GM10248 (cell line): ENCODE measurements at regions not wholly inside any gene's neighbourhood (a gene's known extent, or its start where the extent isn't known, plus 50 kb on each side); places are given as distances from the start of the nearest gene placed in this dataset.

Source experiments
- CTCF ChIA-PET: fragments of 300-600 bp; sonication (Branson Sonifier 250); formaldehyde crosslinking; extraction: SDS; loops from one replicate; lab custom pipeline; 2021; ENCODE audit warnings: antibody characterized with exemption; lab: Yijun Ruan, JAX
- POLR2A ChIA-PET: fragments of 350-650 bp; sonication (Branson Sonifier 250); formaldehyde crosslinking; extraction: SDS; loops from one replicate; lab custom pipeline; 2020; ENCODE audit warnings: antibody characterized with exemption; lab: Yijun Ruan, JAX
- DNase-seq: peaks from one replicate; pipeline ENCODE4 v3.0.0; 2012; ENCODE audit errors: extremely low spot score
- CTCF ChIP-seq: IDR thresholded peaks from 2 replicates; pipeline ENCODE4 v1.5.1; 2012; ENCODE audit warnings: mild to moderate bottlenecking, low read depth; ENCODE audit errors: extremely low read depth, missing control alignments, control extremely low read depth

DNA sequence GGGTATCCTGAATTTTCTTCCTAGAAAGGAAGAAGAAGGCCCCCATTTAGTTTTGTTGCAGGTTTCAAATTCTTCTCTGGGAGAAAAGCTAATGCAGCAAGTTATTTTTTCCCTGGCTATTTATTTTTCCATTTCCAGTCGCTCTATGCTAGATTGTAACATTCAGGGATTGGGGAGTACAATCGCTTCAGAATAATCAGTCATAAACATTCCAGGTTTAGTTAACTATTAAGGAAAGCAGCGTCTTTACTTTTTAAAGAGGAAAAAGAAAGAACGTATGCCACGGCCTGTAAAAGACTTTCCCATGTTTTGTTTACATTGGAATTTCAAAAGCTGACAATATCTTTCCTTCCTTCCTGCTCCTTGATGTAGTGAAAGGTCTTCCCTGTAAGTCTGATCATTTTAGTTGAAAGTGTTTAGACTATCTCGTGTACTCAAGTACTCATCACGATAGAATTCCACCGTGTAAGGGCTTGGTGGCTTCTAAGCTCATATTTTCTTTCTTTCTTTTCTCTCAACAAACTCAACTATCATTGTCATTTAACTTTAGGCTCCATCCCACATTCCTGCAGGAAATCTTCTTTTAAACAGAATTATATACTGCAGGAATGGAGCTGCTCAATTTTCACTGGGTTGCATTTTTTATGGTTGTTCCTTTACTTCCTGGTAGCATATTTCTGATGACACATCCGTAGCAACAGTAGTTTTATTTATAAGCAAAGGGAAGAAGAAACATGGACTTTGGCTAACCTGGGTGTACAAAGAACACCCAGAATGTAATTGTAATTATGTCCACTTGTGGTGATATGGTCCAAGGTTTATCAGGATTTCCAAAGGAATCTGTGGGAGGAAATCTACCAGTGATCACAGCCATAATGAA is 213.1 kb upstream of the FAT1 start:
- ChIA-PET POLR2A (no interaction called here), CTCF (no interaction called here)
- TF ChIP-seq CTCF: no peak
- DNase-seq: no peak

DNA sequence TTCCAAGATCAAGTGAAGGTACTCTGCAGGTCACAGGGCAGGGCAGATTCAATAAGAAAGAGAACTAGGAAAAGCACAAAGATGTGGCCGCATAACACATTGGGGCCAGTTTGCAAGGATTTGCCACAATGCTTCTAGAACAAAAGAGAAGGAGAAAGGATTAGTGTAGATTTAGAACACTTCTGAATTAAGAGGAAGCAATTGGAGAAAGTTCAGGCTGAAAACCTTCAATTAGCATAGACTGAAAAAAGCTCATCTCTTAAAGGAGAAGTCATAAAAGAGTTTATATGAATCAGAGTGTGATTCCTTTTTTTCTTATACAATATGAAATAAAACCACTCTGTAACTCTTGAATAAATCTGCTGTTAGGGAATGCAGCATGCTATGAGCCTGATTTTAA is 215.6 kb upstream of the FAT1 start:
- CTCF ChIA-PET: no interaction called here
- no peak for DNase-seq
- POLR2A ChIA-PET: no interaction called here
- no peak for TF ChIP-seq CTCF

GRCh38 chr4:186939766-186940165 is 216.1 kb upstream of the FAT1 start:
- ChIA-PET POLR2A (no interaction called here), CTCF (no interaction called here)
- DNase-seq: no peak
- no peak for TF ChIP-seq CTCF

- POLR2A ChIA-PET: no interaction called here
These were observed 216.8 kb upstream of the FAT1 start for GRCh38 chr4:186940476-186940875.

GRCh38 chr4:186942758-186943377 is 219.2 kb upstream of the FAT1 start:
- POLR2A ChIA-PET: no interaction called here
- CTCF ChIA-PET: no interaction called here
- DNase-seq: no peak
- TF ChIP-seq CTCF: no peak

More at GRCh38 chr4:186940476-186940875, 216.8 kb upstream of the FAT1 start:
- CTCF ChIA-PET: no interaction called here
- no peak for TF ChIP-seq CTCF
- DNase-seq: no peak

DNA sequence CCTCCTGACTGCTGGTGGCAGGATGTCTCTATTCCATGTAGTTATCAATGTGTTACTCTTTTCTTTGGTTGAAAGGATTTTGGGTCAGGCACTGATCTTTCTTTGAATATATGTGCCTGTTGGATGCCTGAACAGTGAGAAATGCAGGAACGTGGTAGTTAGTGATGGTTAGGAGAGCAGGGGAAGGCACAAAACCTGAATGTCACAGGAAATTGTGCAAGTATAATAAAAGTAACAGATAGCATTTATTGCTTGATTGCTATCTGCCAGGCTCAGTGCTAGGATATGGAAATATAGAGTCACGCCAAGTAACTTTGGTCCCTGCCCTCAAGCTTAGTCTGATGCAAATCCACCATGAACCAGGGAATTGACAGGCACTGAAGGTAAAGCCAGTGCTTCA is 219.8 kb upstream of the FAT1 start:
- ChIA-PET POLR2A (no interaction called here), CTCF (interaction anchor here (1.2 kb wide), 1 partner anchor 10 kb away, joined by 3 read pairs; no protein-coding TSS in a partner anchor)
- no peak for TF ChIP-seq CTCF
- no peak for DNase-seq
